ENCODE measurements at regions not wholly inside any gene's neighbourhood (a gene's known extent, or its start where the extent isn't known, plus 50 kb on each side); places are given as distances from the start of the nearest gene placed in this dataset.

DNA sequence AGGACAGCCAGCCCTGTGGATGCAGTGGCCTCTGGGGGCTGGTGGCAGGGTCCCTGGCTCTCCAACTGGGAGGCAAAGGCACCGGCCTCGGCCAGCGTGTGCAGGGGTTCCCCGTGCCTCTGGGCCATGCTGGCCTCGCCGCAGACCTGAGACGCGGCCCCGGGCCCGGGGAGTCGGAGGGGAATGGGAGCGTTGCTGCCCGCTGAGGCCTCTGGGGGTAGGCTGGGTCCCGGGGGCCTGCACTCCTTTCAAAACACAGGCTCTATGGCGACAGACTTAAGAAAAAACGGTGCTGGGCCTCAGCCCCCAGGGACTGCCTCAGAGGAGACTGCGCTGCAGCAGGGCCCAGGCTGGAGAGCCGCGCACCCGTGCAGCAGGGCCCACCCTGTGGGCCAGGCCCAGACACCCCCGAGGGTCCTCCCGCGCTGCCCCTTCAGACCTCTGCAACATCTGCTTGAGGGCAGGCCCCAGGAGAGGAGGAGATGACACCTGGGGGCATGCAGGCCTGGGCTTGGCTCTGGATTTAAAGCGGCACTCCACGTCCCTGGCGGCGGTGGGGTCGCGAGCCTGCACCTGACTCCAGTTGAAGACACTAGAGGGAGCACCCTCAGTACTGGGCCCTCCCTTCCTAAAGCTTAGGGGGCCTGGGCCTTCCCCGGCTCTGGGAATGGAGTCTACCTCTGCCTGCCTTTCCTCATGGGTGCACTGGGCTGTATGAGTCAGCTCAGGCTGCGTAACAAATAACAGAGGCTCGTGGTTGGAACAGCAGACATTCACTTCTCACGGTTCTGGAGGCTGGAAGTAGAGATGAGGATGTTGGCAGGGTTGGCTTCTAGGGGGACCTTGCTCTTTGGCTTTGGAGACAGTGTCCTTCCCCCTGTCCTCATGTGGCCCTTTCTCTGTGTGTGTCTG, 117.4 kb upstream of the RPS6KA2 start:
- TF ChIP-seq, protein P1, sequence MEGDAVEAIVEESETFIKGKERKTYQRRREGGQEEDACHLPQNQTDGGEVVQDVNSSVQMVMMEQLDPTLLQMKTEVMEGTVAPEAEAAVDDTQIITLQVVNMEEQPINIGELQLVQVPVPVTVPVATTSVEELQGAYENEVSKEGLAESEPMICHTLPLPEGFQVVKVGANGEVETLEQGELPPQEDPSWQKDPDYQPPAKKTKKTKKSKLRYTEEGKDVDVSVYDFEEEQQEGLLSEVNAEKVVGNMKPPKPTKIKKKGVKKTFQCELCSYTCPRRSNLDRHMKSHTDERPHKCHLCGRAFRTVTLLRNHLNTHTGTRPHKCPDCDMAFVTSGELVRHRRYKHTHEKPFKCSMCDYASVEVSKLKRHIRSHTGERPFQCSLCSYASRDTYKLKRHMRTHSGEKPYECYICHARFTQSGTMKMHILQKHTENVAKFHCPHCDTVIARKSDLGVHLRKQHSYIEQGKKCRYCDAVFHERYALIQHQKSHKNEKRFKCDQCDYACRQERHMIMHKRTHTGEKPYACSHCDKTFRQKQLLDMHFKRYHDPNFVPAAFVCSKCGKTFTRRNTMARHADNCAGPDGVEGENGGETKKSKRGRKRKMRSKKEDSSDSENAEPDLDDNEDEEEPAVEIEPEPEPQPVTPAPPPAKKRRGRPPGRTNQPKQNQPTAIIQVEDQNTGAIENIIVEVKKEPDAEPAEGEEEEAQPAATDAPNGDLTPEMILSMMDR (IDR thresholded peaks at IDR 0.05; ENCODE audit: insufficient read depth, low read length, poor library complexity, severe bottlenecking) = no peak
- no peak for TF ChIP-seq EZH2phosphoT487 (conservative IDR thresholded peaks at IDR 0.05; ENCODE audit: low read length)
